Type B pancreatic cell (in vitro differentiated cells): ENCODE measurements at regions not wholly inside any gene's neighbourhood (a gene's known extent, or its start where the extent isn't known, plus 50 kb on each side); places are given as distances from the start of the nearest gene placed in this dataset.

Experiments
- DNase-seq: peaks from one replicate; pipeline ENCODE4 v3.0.0; 2021; ENCODE audit warnings: mixed read lengths; ENCODE audit not compliant: unreplicated experiment; ENCODE audit errors: extremely low spot score
- H3K27ac Mint-ChIP-seq: 2 replicates; pipeline ENCODE4 v1.8.0; 2021; ENCODE audit warnings: mild to moderate bottlenecking, mixed read lengths
- H3K27me3 Mint-ChIP-seq: 2 replicates; pipeline ENCODE4 v1.8.0; 2021; ENCODE audit warnings: mixed read lengths
- H3K36me3 Mint-ChIP-seq: 2 replicates; pipeline ENCODE4 v1.8.0; 2021; ENCODE audit warnings: mixed read lengths
- H3K4me1 Mint-ChIP-seq: one replicate; pipeline ENCODE4 v1.8.0; 2021; ENCODE audit warnings: mixed read lengths; ENCODE audit not compliant: unreplicated experiment
- H3K4me3 Mint-ChIP-seq: 2 replicates; pipeline ENCODE4 v1.8.0; 2021; ENCODE audit warnings: mild to moderate bottlenecking, mixed read lengths
- H3K9me3 Mint-ChIP-seq: 2 replicates; pipeline ENCODE4 v1.8.0; 2021; ENCODE audit warnings: mixed read lengths
- TF ChIP-seq, protein P1 (sequence below): fragments of 200-600 bp; sonication (generic); conservative IDR thresholded peaks from 2 replicates; pipeline ENCODE4 v1.5.0; 2021; ENCODE audit warnings: antibody characterized with exemption, mild to moderate bottlenecking

DNA sequence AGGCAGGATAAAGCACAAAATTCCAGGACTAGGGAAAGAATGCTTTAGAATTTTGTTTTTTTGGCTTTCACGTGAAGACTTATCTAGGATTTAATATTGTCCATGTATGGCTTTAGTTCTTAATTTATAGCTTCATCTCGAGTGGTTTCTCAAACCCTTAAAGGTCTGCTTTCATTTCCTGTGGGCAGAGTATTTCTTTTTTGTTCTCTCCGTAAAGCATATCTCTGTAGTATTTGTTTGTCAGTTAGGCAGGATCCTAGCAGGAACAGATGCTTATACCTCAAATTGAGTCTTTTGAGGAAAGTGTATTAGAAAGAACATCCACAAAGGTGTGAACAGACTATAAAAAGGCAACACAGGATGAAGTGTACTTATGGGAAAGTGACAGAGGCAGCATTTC is 697.1 kb upstream of the SEL1L start:
- Mint-ChIP-seq H3K27ac (no peak overlapping the region), H3K27me3 (peaks cover 9% of the 10 kb centered on the region), H3K4me1 (no peaks in the 10 kb centered on the region), H3K4me3 (no peak overlapping the region), H3K9me3 (no peaks in the 10 kb centered on the region), H3K36me3 (no peaks in the 10 kb centered on the region)
- no peak for DNase-seq
- TF ChIP-seq, protein P1, sequence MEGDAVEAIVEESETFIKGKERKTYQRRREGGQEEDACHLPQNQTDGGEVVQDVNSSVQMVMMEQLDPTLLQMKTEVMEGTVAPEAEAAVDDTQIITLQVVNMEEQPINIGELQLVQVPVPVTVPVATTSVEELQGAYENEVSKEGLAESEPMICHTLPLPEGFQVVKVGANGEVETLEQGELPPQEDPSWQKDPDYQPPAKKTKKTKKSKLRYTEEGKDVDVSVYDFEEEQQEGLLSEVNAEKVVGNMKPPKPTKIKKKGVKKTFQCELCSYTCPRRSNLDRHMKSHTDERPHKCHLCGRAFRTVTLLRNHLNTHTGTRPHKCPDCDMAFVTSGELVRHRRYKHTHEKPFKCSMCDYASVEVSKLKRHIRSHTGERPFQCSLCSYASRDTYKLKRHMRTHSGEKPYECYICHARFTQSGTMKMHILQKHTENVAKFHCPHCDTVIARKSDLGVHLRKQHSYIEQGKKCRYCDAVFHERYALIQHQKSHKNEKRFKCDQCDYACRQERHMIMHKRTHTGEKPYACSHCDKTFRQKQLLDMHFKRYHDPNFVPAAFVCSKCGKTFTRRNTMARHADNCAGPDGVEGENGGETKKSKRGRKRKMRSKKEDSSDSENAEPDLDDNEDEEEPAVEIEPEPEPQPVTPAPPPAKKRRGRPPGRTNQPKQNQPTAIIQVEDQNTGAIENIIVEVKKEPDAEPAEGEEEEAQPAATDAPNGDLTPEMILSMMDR, result no peak

DNA sequence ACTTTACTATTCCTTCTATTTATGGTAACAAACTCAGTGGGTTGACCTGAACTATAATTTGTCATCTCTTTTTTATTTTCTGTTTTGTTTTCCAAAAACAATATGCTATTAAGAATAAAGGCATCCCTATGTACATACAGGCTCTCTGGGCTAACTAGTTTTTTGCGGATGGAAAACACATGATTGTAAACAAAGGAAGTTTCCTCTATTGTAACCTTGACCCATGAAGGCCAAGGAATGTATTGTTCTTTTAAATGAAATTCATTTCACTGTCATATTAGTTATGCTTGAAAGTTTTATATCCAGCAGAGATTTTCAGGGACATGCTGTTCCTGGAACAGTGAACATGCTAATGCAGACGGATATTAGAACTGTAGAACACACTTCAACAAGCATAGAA is 705.0 kb upstream of the SEL1L start:
- Mint-ChIP-seq H3K27ac (no peak overlapping the region), H3K4me1 (no peaks in the 10 kb centered on the region), H3K27me3 (no peaks in the 10 kb centered on the region), H3K9me3 (no peaks in the 10 kb centered on the region), H3K36me3 (no peaks in the 10 kb centered on the region), H3K4me3 (no peak overlapping the region)
- TF ChIP-seq, protein P1, result no peak
- no peak for DNase-seq

DNA sequence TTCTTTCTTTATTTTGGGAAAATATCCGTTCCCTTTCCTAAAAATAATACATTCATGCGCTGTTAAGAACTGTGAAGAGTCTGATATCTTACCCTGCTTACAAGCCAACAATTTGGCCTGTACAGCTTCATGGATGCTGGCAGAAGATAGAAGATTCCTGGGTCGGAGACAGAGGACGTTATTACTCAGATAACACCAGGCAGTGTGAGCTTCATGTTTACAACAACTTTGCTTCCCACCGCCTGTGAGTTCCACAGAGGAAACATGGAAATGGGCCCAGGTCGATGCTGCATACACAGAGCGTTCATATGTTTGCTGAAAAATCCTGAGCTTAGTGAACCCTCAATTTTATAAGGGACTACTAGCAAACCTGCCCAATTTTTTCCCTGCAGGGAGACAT is 705.6 kb upstream of the SEL1L start:
- peaks cover 3% of the 10 kb centered on the region for H3K27me3 Mint-ChIP-seq
- H3K27ac Mint-ChIP-seq, result no peak overlapping the region
- TF ChIP-seq, protein P1, result no peak
- no peaks in the 10 kb centered on the region for H3K4me1 Mint-ChIP-seq
- no peak overlapping the region for H3K4me3 Mint-ChIP-seq
- H3K9me3 Mint-ChIP-seq, result no peaks in the 10 kb centered on the region
- DNase-seq, result no peak
- no peaks in the 10 kb centered on the region for H3K36me3 Mint-ChIP-seq

DNA sequence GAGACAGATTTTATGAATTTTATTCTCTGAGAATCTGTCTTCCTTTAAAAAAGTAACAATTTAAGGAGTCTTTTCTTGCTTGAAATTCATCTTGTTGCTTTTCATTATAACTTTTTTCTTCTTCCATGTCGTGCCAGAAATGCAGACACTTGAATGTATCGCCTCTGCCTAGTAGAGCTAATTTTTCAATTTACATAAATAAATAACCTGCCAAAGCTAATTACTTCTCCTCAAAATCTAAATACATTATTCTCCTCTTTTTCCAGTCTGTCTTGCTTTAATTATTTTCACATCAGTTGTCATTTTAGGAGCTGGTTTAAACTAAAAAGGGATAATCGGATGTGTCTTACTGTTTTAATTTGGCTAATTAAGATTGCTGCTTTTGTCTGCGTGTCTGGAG is 711.1 kb upstream of the SEL1L start:
- no peak overlapping the region for H3K27ac Mint-ChIP-seq
- no peaks in the 10 kb centered on the region for H3K9me3 Mint-ChIP-seq
- peaks cover 3% of the 10 kb centered on the region for H3K27me3 Mint-ChIP-seq

DNA sequence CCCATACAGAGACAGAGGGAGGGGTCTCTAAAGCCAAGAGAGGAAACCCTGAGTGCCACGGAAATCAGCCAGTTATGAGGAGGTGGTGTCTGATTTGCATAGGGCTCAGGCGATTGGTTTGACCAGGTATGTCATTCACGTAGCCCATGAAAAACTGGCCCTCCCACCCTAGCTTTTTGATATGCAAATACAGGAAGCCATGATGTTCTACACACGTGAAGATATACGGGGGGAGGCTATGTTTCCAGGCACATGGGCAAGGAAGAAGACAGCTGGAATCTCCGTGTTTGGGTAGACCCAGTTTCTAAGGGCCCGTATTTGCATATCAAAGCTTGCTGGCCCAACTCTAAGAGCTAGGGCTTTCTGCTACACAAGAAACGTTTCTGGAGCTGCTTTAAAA is 717.8 kb upstream of the SEL1L start:
- H3K27me3 Mint-ChIP-seq, result no peaks in the 10 kb centered on the region
- no peaks in the 10 kb centered on the region for H3K36me3 Mint-ChIP-seq
- H3K27ac Mint-ChIP-seq, result no peak overlapping the region
- H3K9me3 Mint-ChIP-seq, result peaks cover 5% of the 10 kb centered on the region
- TF ChIP-seq, protein P1, result no peak
- no peaks in the 10 kb centered on the region for H3K4me1 Mint-ChIP-seq
- DNase-seq, result no peak
- no peak overlapping the region for H3K4me3 Mint-ChIP-seq

More for the DNA sequence above, 711.1 kb upstream of the SEL1L start:
- Mint-ChIP-seq H3K4me1 (no peaks in the 10 kb centered on the region), H3K36me3 (no peaks in the 10 kb centered on the region), H3K4me3 (no peak overlapping the region)
- TF ChIP-seq, protein P1, result no peak
- no peak for DNase-seq

DNA sequence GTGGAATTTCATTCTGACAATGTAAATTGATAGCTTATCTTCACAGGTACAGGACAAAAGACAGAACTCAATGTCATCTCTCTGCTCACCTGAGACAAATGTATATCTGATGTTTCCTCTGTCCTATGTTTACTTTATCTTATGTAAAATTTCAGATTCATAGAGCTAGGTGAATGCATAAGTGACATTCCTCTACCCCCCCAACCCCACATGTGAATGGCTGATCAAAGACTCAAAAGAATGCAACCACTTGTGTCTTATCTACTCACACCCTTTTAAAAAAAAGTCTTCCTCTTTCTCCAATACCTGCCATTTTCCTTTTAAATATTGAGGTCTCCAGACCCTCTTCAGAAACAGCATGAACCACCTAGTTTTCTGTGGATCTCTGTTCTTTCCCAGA is 736.6 kb upstream of the SEL1L start:
- TF ChIP-seq, protein P1, result no peak
- H3K27ac Mint-ChIP-seq, result no peak overlapping the region
- H3K4me1 Mint-ChIP-seq, result no peaks in the 10 kb centered on the region
- DNase-seq, result no peak
- no peaks in the 10 kb centered on the region for H3K36me3 Mint-ChIP-seq
- no peak overlapping the region for H3K4me3 Mint-ChIP-seq
- no peaks in the 10 kb centered on the region for H3K27me3 Mint-ChIP-seq
- H3K9me3 Mint-ChIP-seq, result no peaks in the 10 kb centered on the region
